Liver (tissue), 3 donors: ENCODE measurements at regions not wholly inside any gene's neighbourhood (a gene's known extent, or its start where the extent isn't known, plus 50 kb on each side); places are given as distances from the start of the nearest gene placed in this dataset.

Experiments
- RAD21 ChIP-seq, 2 donors: IDR thresholded peaks; 2 replicates each; pipeline ENCODE4 v1.6.1; 2016; ENCODE audit warnings: antibody characterized with exemption in 2 of 2, mild to moderate bottlenecking in 2 of 2
- TF ChIP-seq, protein P1 (sequence below): fragments of 150-350 bp; IDR thresholded peaks from 2 replicates; pipeline ENCODE4 v1.5.1; 2017; ENCODE audit warnings: improper control_type of control experiment, low read depth, low read length; ENCODE audit not compliant: missing input control
- TF ChIP-seq, protein P2 (sequence below): IDR thresholded peaks from 2 replicates; pipeline ENCODE4 v1.6.1; 2016; ENCODE audit warnings: antibody characterized with exemption
- TF ChIP-seq, protein P3 (sequence below): IDR thresholded peaks from 2 replicates; pipeline ENCODE4 v1.6.1; 2016; ENCODE audit warnings: antibody characterized with exemption
- donor health status: healthy.
- donor health status: healthy.

DNA sequence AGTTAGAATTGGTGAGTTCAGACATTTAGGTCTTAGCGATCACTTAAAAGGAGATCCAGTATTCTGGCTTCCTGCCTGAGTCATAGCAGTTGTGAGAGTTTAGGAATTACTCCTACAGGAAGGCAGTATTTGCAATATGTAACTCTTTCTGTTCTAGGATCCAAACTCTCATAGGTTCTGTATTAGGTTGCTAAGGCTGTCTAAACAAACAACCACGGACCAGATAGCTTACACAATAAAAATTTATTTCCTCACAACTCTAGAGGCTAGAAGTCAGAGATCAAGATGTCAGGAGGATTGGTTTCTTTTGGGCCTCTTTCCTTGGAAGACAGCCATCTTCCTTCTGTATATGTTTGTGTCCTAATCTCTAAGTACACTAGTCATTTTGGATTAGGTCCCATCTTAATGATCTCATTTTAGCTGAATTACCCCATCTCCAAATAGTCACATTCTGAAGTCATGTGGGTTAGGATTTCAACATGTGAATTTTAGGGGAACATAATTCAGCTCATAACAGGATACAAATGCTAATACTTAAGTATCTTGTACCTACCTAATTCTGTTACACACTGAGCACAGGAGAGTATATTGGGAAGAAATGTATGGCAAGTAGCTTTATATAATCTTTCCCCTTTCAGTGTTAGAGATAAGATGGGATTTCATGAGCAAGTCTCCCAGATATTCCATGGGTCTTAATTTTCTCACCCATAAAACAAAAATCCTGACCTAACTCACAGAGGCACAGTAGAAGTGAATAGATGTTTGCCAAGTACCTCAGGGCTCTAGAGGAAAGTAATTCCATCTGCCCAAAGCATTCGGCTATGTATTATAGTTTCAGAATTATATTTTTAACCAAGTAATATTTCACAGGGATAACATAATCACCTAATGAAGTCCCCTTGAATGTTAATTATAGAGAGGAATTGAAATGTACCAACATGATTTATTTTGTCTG lies 144.4 kb downstream of the PTBP2 start:
- TF ChIP-seq, protein P1, sequence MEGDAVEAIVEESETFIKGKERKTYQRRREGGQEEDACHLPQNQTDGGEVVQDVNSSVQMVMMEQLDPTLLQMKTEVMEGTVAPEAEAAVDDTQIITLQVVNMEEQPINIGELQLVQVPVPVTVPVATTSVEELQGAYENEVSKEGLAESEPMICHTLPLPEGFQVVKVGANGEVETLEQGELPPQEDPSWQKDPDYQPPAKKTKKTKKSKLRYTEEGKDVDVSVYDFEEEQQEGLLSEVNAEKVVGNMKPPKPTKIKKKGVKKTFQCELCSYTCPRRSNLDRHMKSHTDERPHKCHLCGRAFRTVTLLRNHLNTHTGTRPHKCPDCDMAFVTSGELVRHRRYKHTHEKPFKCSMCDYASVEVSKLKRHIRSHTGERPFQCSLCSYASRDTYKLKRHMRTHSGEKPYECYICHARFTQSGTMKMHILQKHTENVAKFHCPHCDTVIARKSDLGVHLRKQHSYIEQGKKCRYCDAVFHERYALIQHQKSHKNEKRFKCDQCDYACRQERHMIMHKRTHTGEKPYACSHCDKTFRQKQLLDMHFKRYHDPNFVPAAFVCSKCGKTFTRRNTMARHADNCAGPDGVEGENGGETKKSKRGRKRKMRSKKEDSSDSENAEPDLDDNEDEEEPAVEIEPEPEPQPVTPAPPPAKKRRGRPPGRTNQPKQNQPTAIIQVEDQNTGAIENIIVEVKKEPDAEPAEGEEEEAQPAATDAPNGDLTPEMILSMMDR, result no peak
- TF ChIP-seq RAD21 (IDR thresholded peaks at IDR 0.05), result no peak
- TF ChIP-seq, protein P2, sequence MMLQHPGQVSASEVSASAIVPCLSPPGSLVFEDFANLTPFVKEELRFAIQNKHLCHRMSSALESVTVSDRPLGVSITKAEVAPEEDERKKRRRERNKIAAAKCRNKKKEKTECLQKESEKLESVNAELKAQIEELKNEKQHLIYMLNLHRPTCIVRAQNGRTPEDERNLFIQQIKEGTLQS, result no peak
- TF ChIP-seq, protein P3, sequence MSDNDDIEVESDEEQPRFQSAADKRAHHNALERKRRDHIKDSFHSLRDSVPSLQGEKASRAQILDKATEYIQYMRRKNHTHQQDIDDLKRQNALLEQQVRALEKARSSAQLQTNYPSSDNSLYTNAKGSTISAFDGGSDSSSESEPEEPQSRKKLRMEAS, result no peak
